B cell (primary cell): ENCODE measurements at regions not wholly inside any gene's neighbourhood (a gene's known extent, or its start where the extent isn't known, plus 50 kb on each side); places are given as distances from the start of the nearest gene placed in this dataset.

Experiments
- ATAC-seq: fragments of 200-7000 bp; cut with Tn5 transposase; one replicate; pipeline ENCODE4 v1.10.0; 2021; ENCODE audit warnings: low read depth, mild to moderate bottlenecking, moderate number of reproducible peaks, moderate library complexity
- CTCF ChIA-PET: fragments of 350-600 bp; sonication (Branson Sonifier 250); formaldehyde crosslinking; loops from one replicate; lab custom pipeline; 2021; ENCODE audit warnings: antibody characterized with exemption, inconsistent platforms; lab: Charles Lee
- POLR2A ChIA-PET: fragments of 350-600 bp; sonication (Branson Sonifier 250); formaldehyde crosslinking; loops from one replicate; lab custom pipeline; 2021; ENCODE audit warnings: antibody characterized with exemption; lab: Charles Lee
- DNase-seq: peaks from one replicate; pipeline ENCODE4 v3.0.0; 2013
- H2AFZ ChIP-seq: 2 replicates; pipeline ENCODE4 v1.6.1; 2012; ENCODE audit warnings: mild to moderate bottlenecking, low read depth, low read length; ENCODE audit not compliant: insufficient read depth, poor library complexity, severe bottlenecking
- H3K27ac ChIP-seq, 2 donors: 1 replicate in 1 of 2; 2 replicates in 1 of 2; pipeline ENCODE4 v1.5.1; 2012 to 2013; ENCODE audit warnings: low read length in 2 of 2, mild to moderate bottlenecking in 2 of 2, moderate library complexity in 1 of 2
- H3K27me3 ChIP-seq, 4 experiments: fragments of 200-600 bp in 1 of 4; sonication (generic) in 1 of 4; replicated peaks in 1 of 4; 1 replicate in 2 of 4; 2 replicates in 2 of 4; pipeline versions ENCODE4 v1.6.1 to v1.7.0; 2013 to 2016; ENCODE audit warnings: low read length in 3 of 4, mild to moderate bottlenecking in 2 of 4, mixed read lengths in 1 of 4, moderate library complexity in 1 of 4; ENCODE audit not compliant: insufficient read depth in 4 of 4, control insufficient read depth in 3 of 4; ENCODE audit errors: control extremely low read depth in 1 of 4
- H3K36me3 ChIP-seq, 2 experiments: replicated peaks in 1 of 2; 1 replicate in 1 of 2; 2 replicates in 1 of 2; pipeline versions ENCODE4 v1.6.1 to v1.7.1; 2013; ENCODE audit warnings: low read length in 1 of 2; ENCODE audit not compliant: insufficient read depth in 2 of 2, control insufficient read depth in 1 of 2; ENCODE audit errors: control extremely low read depth in 1 of 2, extremely low read depth in 1 of 2
- H3K4me1 ChIP-seq, 2 donors: fragments of 200-600 bp in 1 of 2; sonication (generic) in 1 of 2; 1 replicate in 1 of 2; 2 replicates in 1 of 2; pipeline versions ENCODE4 v1.5.1 to v1.6.1; 2013 to 2017; ENCODE audit warnings: low read length in 2 of 2; ENCODE audit not compliant: control insufficient read depth in 2 of 2, insufficient read depth in 2 of 2
- H3K4me2 ChIP-seq: replicated peaks from 2 replicates; pipeline ENCODE3; 2012; ENCODE audit warnings: mild to moderate bottlenecking, low read depth, low read length; ENCODE audit not compliant: poor library complexity, severe bottlenecking
- H3K4me3 ChIP-seq, 5 experiments: fragments of 200-600 bp in 1 of 5; sonication (generic) in 1 of 5; 1 replicate in 3 of 5; 2 replicates in 2 of 5; pipeline versions ENCODE4 v1.5.1 to v1.7.0; 2011 to 2016; ENCODE audit warnings: low read length in 4 of 5, mild to moderate bottlenecking in 4 of 5, low read depth in 2 of 5, control low read depth in 1 of 5, moderate library complexity in 1 of 5; ENCODE audit not compliant: insufficient read depth in 1 of 5; ENCODE audit errors: control extremely low read depth in 1 of 5, extremely low read depth in 1 of 5
- H3K79me2 ChIP-seq: fragments of 200-600 bp; sonication (generic); one replicate; pipeline ENCODE4 v1.6.0; 2016; ENCODE audit warnings: low read length; ENCODE audit not compliant: control insufficient read depth, insufficient read depth
- H3K9ac ChIP-seq: fragments of 200-600 bp; sonication (generic); 2 replicates; pipeline ENCODE4 v1.6.1; 2017; ENCODE audit warnings: mild to moderate bottlenecking, low read length, moderate library complexity
- H3K9me3 ChIP-seq, 3 donors: one replicate each; pipeline versions ENCODE4 v1.6.1 to v1.7.1; 2013; ENCODE audit warnings: low read length in 2 of 3; ENCODE audit not compliant: control insufficient read depth in 2 of 3, insufficient read depth in 1 of 3; ENCODE audit errors: control extremely low read depth in 1 of 3
- H4K20me1 ChIP-seq: 2 replicates; pipeline ENCODE4 v1.6.0; 2012; ENCODE audit warnings: mild to moderate bottlenecking, low read length; ENCODE audit not compliant: insufficient read depth, control insufficient read depth, poor library complexity, severe bottlenecking
- H3K27ac Mint-ChIP-seq: one replicate; pipeline ENCODE4 v1.8.0; 2021; ENCODE audit warnings: mixed read lengths
- H3K27me3 Mint-ChIP-seq: one replicate; pipeline ENCODE4 v1.8.0; 2021; ENCODE audit warnings: mixed read lengths
- H3K4me1 Mint-ChIP-seq: one replicate; pipeline ENCODE4 v1.8.0; 2021; ENCODE audit warnings: mixed read lengths
- H3K4me3 Mint-ChIP-seq: one replicate; pipeline ENCODE4 v1.8.0; 2021; ENCODE audit warnings: mixed read lengths
- H3K9me3 Mint-ChIP-seq: one replicate; pipeline ENCODE4 v1.8.0; 2022; ENCODE audit warnings: mixed read lengths; ENCODE audit not compliant: insufficient read depth
- EZH2 ChIP-seq: IDR thresholded peaks from 2 replicates; pipeline ENCODE4 v1.6.1; 2012; ENCODE audit warnings: borderline replicate concordance, low read depth, mild to moderate bottlenecking, moderate library complexity, low read length; ENCODE audit not compliant: insufficient read depth, poor library complexity, severe bottlenecking
- WGBS: methylation state at CpG from one replicate; pipeline ENCODE4 v1.1.5; 2013; ENCODE audit warnings: missing lambda C conversion rate; ENCODE audit not compliant: insufficient coverage; 5-methylcytosine and 5-hydroxymethylcytosine counted together
- intact Hi-C: fragments of 100-400 bp; cut with micrococcal nuclease; formaldehyde crosslinking; loops from one replicate; pipeline ENCODE4 v1.10.0; 2022
- TF ChIP-seq, protein P1 (sequence below): fragments of 200-600 bp; IDR thresholded peaks from one replicate; pipeline ENCODE4 v1.8.0; 2022; ENCODE audit warnings: antibody characterized with exemption, mild to moderate bottlenecking

- no peak overlapping the region for H2AFZ ChIP-seq
- ATAC-seq (no peak), DNase-seq (no peak)
- Mint-ChIP-seq H3K4me3 (no peak overlapping the region), H3K4me1 (peaks cover 6% of the 10 kb centered on the region), H3K9me3 (peaks cover 14% of the 10 kb centered on the region), H3K27me3 (no peaks in the 10 kb centered on the region), H3K27ac (no peak overlapping the region)
- H3K27ac ChIP-seq = no peak overlapping the region
- CTCF ChIA-PET = no interaction called here
- H3K36me3 ChIP-seq = no peaks in the 10 kb centered on the region
- H3K4me1 ChIP-seq = no peaks in the 10 kb centered on the region
- intact Hi-C loops = no loop called here
- POLR2A ChIA-PET = interaction anchor here (0.7 kb wide), 1 partner anchor 28 kb away, joined by 7 read pairs; no protein-coding TSS in a partner anchor
- no peak for TF ChIP-seq EZH2
- TF ChIP-seq, protein P1, sequence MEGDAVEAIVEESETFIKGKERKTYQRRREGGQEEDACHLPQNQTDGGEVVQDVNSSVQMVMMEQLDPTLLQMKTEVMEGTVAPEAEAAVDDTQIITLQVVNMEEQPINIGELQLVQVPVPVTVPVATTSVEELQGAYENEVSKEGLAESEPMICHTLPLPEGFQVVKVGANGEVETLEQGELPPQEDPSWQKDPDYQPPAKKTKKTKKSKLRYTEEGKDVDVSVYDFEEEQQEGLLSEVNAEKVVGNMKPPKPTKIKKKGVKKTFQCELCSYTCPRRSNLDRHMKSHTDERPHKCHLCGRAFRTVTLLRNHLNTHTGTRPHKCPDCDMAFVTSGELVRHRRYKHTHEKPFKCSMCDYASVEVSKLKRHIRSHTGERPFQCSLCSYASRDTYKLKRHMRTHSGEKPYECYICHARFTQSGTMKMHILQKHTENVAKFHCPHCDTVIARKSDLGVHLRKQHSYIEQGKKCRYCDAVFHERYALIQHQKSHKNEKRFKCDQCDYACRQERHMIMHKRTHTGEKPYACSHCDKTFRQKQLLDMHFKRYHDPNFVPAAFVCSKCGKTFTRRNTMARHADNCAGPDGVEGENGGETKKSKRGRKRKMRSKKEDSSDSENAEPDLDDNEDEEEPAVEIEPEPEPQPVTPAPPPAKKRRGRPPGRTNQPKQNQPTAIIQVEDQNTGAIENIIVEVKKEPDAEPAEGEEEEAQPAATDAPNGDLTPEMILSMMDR = no peak
- H4K20me1 ChIP-seq = no peaks in the 10 kb centered on the region
- no CpG with 5 or more reads among the region's 1 CpG for WGBS
- H3K27me3 ChIP-seq = no peaks in the 10 kb centered on the region
- H3K9ac ChIP-seq = no peak overlapping the region
- no peak overlapping the region for H3K4me2 ChIP-seq
- H3K4me3 ChIP-seq = no peak overlapping the region
- H3K79me2 ChIP-seq = no peaks in the 10 kb centered on the region
- H3K9me3 ChIP-seq = peaks cover 4 to 27% (median 15%) of the 10 kb centered on the region in 3 donors
Measured at GRCh38 chr6:156616495-156616894, 160.7 kb upstream of the ARID1B start.

DNA sequence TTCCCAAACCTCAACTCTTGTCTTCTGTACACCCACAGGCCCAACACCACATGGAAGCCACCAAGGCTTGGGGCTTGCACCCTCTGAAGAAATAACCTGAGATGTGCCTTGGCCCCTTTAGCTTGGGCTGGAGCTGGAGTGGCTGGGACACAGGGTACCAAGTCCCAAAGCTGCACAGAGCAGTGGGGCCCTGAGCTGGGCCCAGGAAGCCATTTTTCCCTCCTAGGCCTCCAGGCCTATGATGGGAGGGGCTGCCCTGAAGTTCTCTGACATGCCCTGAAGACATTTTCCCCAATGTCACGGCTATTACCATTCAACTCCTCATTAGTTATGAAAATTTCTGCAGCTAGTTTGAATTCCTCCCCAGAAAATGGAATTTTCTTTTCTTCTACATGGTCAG lies 163.2 kb upstream of the ARID1B start:
- intact Hi-C loops = no loop called here
- TF ChIP-seq EZH2 = no peak
- TF ChIP-seq, protein P1 = no peak
- no peak overlapping the region for H3K4me2 ChIP-seq
- DNase-seq (no peak), ATAC-seq (no peak)
- no peaks in the 10 kb centered on the region for H3K4me1 ChIP-seq
- H3K4me1 Mint-ChIP-seq = no peaks in the 10 kb centered on the region
- H3K27ac Mint-ChIP-seq = no peak overlapping the region
- no peak overlapping the region for H3K9ac ChIP-seq
- H4K20me1 ChIP-seq = no peaks in the 10 kb centered on the region
- no peaks in the 10 kb centered on the region for H3K79me2 ChIP-seq
- CTCF ChIA-PET = no interaction called here
- WGBS = no CpG with 5 or more reads among the region's 1 CpG
- no peak overlapping the region for H3K4me3 Mint-ChIP-seq
- no peaks in the 10 kb centered on the region for H3K27me3 ChIP-seq
- no peaks in the 10 kb centered on the region for H3K36me3 ChIP-seq
- H3K4me3 ChIP-seq = no peak overlapping the region
- no peak overlapping the region for H2AFZ ChIP-seq
- H3K9me3 Mint-ChIP-seq = peaks cover 14% of the 10 kb centered on the region
- H3K27me3 Mint-ChIP-seq = no peaks in the 10 kb centered on the region
- H3K9me3 ChIP-seq = peaks cover 8 to 33% (median 15%) of the 10 kb centered on the region in 3 donors
- H3K27ac ChIP-seq = no peak overlapping the region
- POLR2A ChIA-PET = no interaction called here
